Body of pancreas (tissue), 4 donors: ENCODE measurements at regions not wholly inside any gene's neighbourhood (a gene's known extent, or its start where the extent isn't known, plus 50 kb on each side); places are given as distances from the start of the nearest gene placed in this dataset.

Experiments
- POLR2A ChIP-seq, 3 donors: fragments of 450-650 bp; IDR thresholded peaks; one replicate each; pipeline ENCODE4 v1.6.1; 2016; ENCODE audit warnings: antibody characterized with exemption in 3 of 3, mild to moderate bottlenecking in 2 of 3
- TF ChIP-seq, protein P1 (sequence below), 7 experiments: fragments of 450-650 bp in 4 of 7; fragments of 200-600 bp in 3 of 7; sonication (generic) in 3 of 7; IDR thresholded peaks; one replicate each; pipeline ENCODE4 v1.5.1; 2016 to 2019; ENCODE audit warnings: antibody characterized with exemption in 7 of 7

GRCh38 chr10:130989670-130990232, 321.8 kb downstream of the TCERG1L start:
- TF ChIP-seq, protein P1, sequence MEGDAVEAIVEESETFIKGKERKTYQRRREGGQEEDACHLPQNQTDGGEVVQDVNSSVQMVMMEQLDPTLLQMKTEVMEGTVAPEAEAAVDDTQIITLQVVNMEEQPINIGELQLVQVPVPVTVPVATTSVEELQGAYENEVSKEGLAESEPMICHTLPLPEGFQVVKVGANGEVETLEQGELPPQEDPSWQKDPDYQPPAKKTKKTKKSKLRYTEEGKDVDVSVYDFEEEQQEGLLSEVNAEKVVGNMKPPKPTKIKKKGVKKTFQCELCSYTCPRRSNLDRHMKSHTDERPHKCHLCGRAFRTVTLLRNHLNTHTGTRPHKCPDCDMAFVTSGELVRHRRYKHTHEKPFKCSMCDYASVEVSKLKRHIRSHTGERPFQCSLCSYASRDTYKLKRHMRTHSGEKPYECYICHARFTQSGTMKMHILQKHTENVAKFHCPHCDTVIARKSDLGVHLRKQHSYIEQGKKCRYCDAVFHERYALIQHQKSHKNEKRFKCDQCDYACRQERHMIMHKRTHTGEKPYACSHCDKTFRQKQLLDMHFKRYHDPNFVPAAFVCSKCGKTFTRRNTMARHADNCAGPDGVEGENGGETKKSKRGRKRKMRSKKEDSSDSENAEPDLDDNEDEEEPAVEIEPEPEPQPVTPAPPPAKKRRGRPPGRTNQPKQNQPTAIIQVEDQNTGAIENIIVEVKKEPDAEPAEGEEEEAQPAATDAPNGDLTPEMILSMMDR (IDR thresholded peaks at IDR 0.05): no peak
- no peak for TF ChIP-seq POLR2A (IDR thresholded peaks at IDR 0.05)
